Kidney (tissue), 13 donors: ENCODE measurements at regions not wholly inside any gene's neighbourhood (a gene's known extent, or its start where the extent isn't known, plus 50 kb on each side); places are given as distances from the start of the nearest gene placed in this dataset.

Source experiments
- DNase-seq, 5 donors: peaks; one replicate each; pipeline ENCODE4 v3.0.0-alpha.2; 2013 to 2020
- FAIRE-seq: peaks from 2 replicates; lab custom pipeline; 2012; peaks lifted over from hg19 to GRCh38; lab: Jason Lieb, UNC
- H3K27ac ChIP-seq, 2 donors: one replicate each; pipeline ENCODE4 v1.7.0; 2013; ENCODE audit warnings: low read depth in 2 of 2, low read length in 2 of 2, inconsistent platforms in 1 of 2
- H3K27me3 ChIP-seq: one replicate; pipeline ENCODE4 v1.7.1; 2013; ENCODE audit warnings: low read length, inconsistent platforms; ENCODE audit not compliant: control insufficient read depth, insufficient read depth
- H3K36me3 ChIP-seq, 3 donors: one replicate each; pipeline versions ENCODE4 v1.7.0 to v1.7.1; 2013; ENCODE audit warnings: low read length in 3 of 3, control low read depth in 1 of 3, inconsistent platforms in 1 of 3; ENCODE audit not compliant: insufficient read depth in 3 of 3, control insufficient read depth in 2 of 3
- H3K4me1 ChIP-seq, 3 donors: one replicate each; pipeline versions ENCODE4 v1.7.0 to v1.7.1; 2013; ENCODE audit warnings: low read length in 3 of 3, inconsistent platforms in 1 of 3, low read depth in 1 of 3; ENCODE audit not compliant: control insufficient read depth in 2 of 3, insufficient read depth in 2 of 3
- H3K4me3 ChIP-seq, 3 donors: one replicate each; pipeline versions ENCODE4 v1.7.0 to v1.8.1; 2013; ENCODE audit warnings: low read length in 3 of 3, control low read depth in 1 of 3, inconsistent platforms in 1 of 3
- H3K9ac ChIP-seq, 3 donors: one replicate each; pipeline versions ENCODE4 v1.7.0 to v1.7.1; 2013; ENCODE audit warnings: low read length in 3 of 3, control low read depth in 1 of 3, inconsistent platforms in 1 of 3
- H3K9me3 ChIP-seq, 3 donors: one replicate each; pipeline versions ENCODE4 v1.7.0 to v1.7.1; 2013; ENCODE audit warnings: low read length in 3 of 3, control low read depth in 1 of 3, inconsistent platforms in 1 of 3; ENCODE audit not compliant: control insufficient read depth in 2 of 3, insufficient read depth in 1 of 3
- CTCF ChIP-seq: IDR thresholded peaks from 3 replicates; pipeline ENCODE4 v1.5.1; 2012; ENCODE audit warnings: mild to moderate bottlenecking, moderate library complexity, borderline replicate concordance; ENCODE audit not compliant: insufficient read depth; ENCODE audit errors: extremely low read depth
- intact Hi-C: fragments of 100-400 bp; cut with DNase I; formaldehyde crosslinking; loops from one replicate; pipeline ENCODE4 v1.11.1; 2022
- donor health status: control.
- donor health status: control.
- donor health status: control.
- donor health status: control.
- donor health status: control.
- donor health status: DM: yes; HTN: yes; CAD: no.
- donor health status: Normal renal cell carcinoma (clear cell type).

GRCh38 chr9:89701221-89701798 is 96.5 kb downstream of the GADD45G start:
- intact Hi-C loops, result no loop called here
- DNase-seq (no peak), FAIRE-seq (no peak)
- Histone ChIP-seq H3K4me3 (no peak overlapping the region), H3K27me3 (no peaks in the 10 kb centered on the region), H3K9ac (no peak overlapping the region), H3K36me3 (no peaks in the 10 kb centered on the region), H3K27ac (no peak overlapping the region), H3K9me3 (no peaks in the 10 kb centered on the region), H3K4me1 (peaks cover 0 to 5% (median 0%) of the 10 kb centered on the region in 3 donors)
- TF ChIP-seq CTCF, result no peak

- Histone ChIP-seq H3K4me3 (no peak overlapping the region), H3K9me3 (no peaks in the 10 kb centered on the region), H3K36me3 (no peaks in the 10 kb centered on the region), H3K27ac (no peak overlapping the region), H3K27me3 (no peaks in the 10 kb centered on the region), H3K9ac (no peak overlapping the region), H3K4me1 (peaks cover 0 to 3% (median 0%) of the 10 kb centered on the region in 3 donors)
- intact Hi-C loops, result no loop called here
- no peak for FAIRE-seq
- no peak for DNase-seq
- TF ChIP-seq CTCF, result no peak
Observed at GRCh38 chr9:89702401-89702800, 97.6 kb downstream of the GADD45G start.

GRCh38 chr9:89705651-89706050 is 100.8 kb downstream of the GADD45G start:
- no peaks in the 10 kb centered on the region for H3K4me1 ChIP-seq
- FAIRE-seq, result no peak
- DNase-seq, result no peak
- no peak overlapping the region for H3K9ac ChIP-seq
- intact Hi-C loops, result no loop called here
- no peaks in the 10 kb centered on the region for H3K27me3 ChIP-seq
- no peak for TF ChIP-seq CTCF
- no peaks in the 10 kb centered on the region for H3K36me3 ChIP-seq
- H3K9me3 ChIP-seq, result no peaks in the 10 kb centered on the region
- no peak overlapping the region for H3K4me3 ChIP-seq
- H3K27ac ChIP-seq, result no peak overlapping the region

GRCh38 chr9:89706086-89706485 is 101.3 kb downstream of the GADD45G start:
- H3K9me3 ChIP-seq, result no peaks in the 10 kb centered on the region
- H3K27me3 ChIP-seq, result no peaks in the 10 kb centered on the region
- no peak for FAIRE-seq
- no peaks in the 10 kb centered on the region for H3K36me3 ChIP-seq
- no peak for DNase-seq
- no peak overlapping the region for H3K4me3 ChIP-seq
- intact Hi-C loops, result no loop called here
- H3K9ac ChIP-seq, result no peak overlapping the region
- H3K27ac ChIP-seq, result no peak overlapping the region
- no peak for TF ChIP-seq CTCF
- H3K4me1 ChIP-seq, result peaks cover 0 to 2% (median 0%) of the 10 kb centered on the region in 3 donors
